ENCODE measurements at regions not wholly inside any gene's neighbourhood (a gene's known extent, or its start where the extent isn't known, plus 50 kb on each side); places are given as distances from the start of the nearest gene placed in this dataset.
"Not testable (repeated sequence)": the region's sequence is repeated elsewhere in the genome, so short reads cannot be mapped to it uniquely, and the experiment has no call there.

- DNase-seq (ENCODE audit: low spot score), result no peak
These were observed 381.1 kb downstream of the TFEC start for GRCh38 chr7:115649429-115649828.

- no peak for DNase-seq (ENCODE audit: low spot score)
These were observed 382.9 kb downstream of the TFEC start for GRCh38 chr7:115647712-115648111.

- no peak for DNase-seq (ENCODE audit: low spot score)
These were observed 388.4 kb downstream of the TFEC start for GRCh38 chr7:115642194-115642593.

GRCh38 chr7:115638853-115639252 lies 391.7 kb downstream of the TFEC start:
- no peak for DNase-seq (ENCODE audit: low spot score)

- DNase-seq (ENCODE audit: low spot score), result no peak
These were observed 393.4 kb downstream of the TFEC start for GRCh38 chr7:115637128-115637527.

GRCh38 chr7:115635876-115636275 lies 394.7 kb downstream of the TFEC start:
- no peak for DNase-seq (ENCODE audit: low spot score)

- DNase-seq (ENCODE audit: low spot score), result no peak
These were observed 395.2 kb downstream of the TFEC start for GRCh38 chr7:115635376-115635775.

- DNase-seq (ENCODE audit: low spot score), result peak; percentile 29
These were observed 395.9 kb downstream of the TFEC start for GRCh38 chr7:115634633-115635032.

- DNase-seq (ENCODE audit: low spot score), result no peak
These were observed 397.9 kb downstream of the TFEC start for GRCh38 chr7:115632636-115633035.

GRCh38 chr7:115631782-115632181 lies 398.8 kb downstream of the TFEC start:
- DNase-seq (ENCODE audit: low spot score), result peak; percentile 2

- no peak for DNase-seq (ENCODE audit: low spot score)
These were observed 400.5 kb downstream of the TFEC start for GRCh38 chr7:115630049-115630448.

GRCh38 chr7:115618676-115619075 lies 411.9 kb downstream of the TFEC start:
- DNase-seq (ENCODE audit: low spot score), result peak; percentile 28

- no peak for DNase-seq (ENCODE audit: low spot score)
These were observed 416.7 kb downstream of the TFEC start for GRCh38 chr7:115613836-115614235.

GRCh38 chr7:115603416-115603815 lies 427.1 kb downstream of the TFEC start:
- DNase-seq (ENCODE audit: low spot score), result no peak

GRCh38 chr7:115600207-115600606 lies 430.4 kb downstream of the TFEC start:
- DNase-seq (ENCODE audit: low spot score), result no peak

GRCh38 chr7:115599184-115599583 lies 431.4 kb downstream of the TFEC start:
- not testable (repeated sequence) for DNase-seq (ENCODE audit: low spot score)

GRCh38 chr7:115597220-115597619 lies 433.3 kb downstream of the TFEC start:
- not testable (repeated sequence) for DNase-seq (ENCODE audit: low spot score)

GRCh38 chr7:115593111-115593510 lies 437.5 kb downstream of the TFEC start:
- DNase-seq (ENCODE audit: low spot score), result no peak

GRCh38 chr7:115585015-115585718 lies 445.4 kb downstream of the TFEC start:
- DNase-seq (ENCODE audit: low spot score), result no peak

- DNase-seq (ENCODE audit: low spot score), result no peak
These were observed 447.6 kb downstream of the TFEC start for GRCh38 chr7:115582956-115583355.

- DNase-seq (ENCODE audit: low spot score), result no peak
These were observed 452.0 kb downstream of the TFEC start for GRCh38 chr7:115578576-115578975.

- DNase-seq (ENCODE audit: low spot score), result no peak
These were observed 455.8 kb downstream of the TFEC start for GRCh38 chr7:115574681-115575291.

- DNase-seq (ENCODE audit: low spot score), result no peak
These were observed 458.5 kb downstream of the TFEC start for GRCh38 chr7:115572111-115572510.

Measured in umbilical cord (tissue), 1 donor.